ENCODE measurements at regions not wholly inside any gene's neighbourhood (a gene's known extent, or its start where the extent isn't known, plus 50 kb on each side); places are given as distances from the start of the nearest gene placed in this dataset.
A peak's percentile ranks its signal among the peaks of the same experiment; 100 is the strongest.

GRCh38 chr1:182244451-182244850, 147.1 kb downstream of the GLUL start:
- no peak for TF ChIP-seq CTCF (conservative IDR thresholded peaks at IDR 0.05; ENCODE audit: low read length)
- no peak overlapping the region for H3K4me3 ChIP-seq (ENCODE audit: low read length)
- no peak for DNase-seq (ENCODE audit: low read depth)

- H3K4me3 ChIP-seq (ENCODE audit: low read length), result no peak overlapping the region
- DNase-seq (ENCODE audit: low read depth), result no peak
- TF ChIP-seq CTCF (conservative IDR thresholded peaks at IDR 0.05; ENCODE audit: low read length), result no peak
Measured at GRCh38 chr1:182242641-182243040, 148.9 kb downstream of the GLUL start.

- no peak for DNase-seq (ENCODE audit: low read depth)
Measured at GRCh38 chr1:182240085-182240484, 151.5 kb downstream of the GLUL start.

GRCh38 chr1:182238421-182238820, 153.2 kb downstream of the GLUL start:
- H3K4me3 ChIP-seq (ENCODE audit: low read length), result no peak overlapping the region
- DNase-seq (ENCODE audit: low read depth), result no peak
- no peak for TF ChIP-seq CTCF (conservative IDR thresholded peaks at IDR 0.05; ENCODE audit: low read length)

More at GRCh38 chr1:182240085-182240484, 151.5 kb downstream of the GLUL start:
- no peak for TF ChIP-seq CTCF (conservative IDR thresholded peaks at IDR 0.05; ENCODE audit: low read length)
- H3K4me3 ChIP-seq (ENCODE audit: low read length), result no peak overlapping the region

- no peak overlapping the region for H3K4me3 ChIP-seq (ENCODE audit: low read length)
- TF ChIP-seq CTCF (conservative IDR thresholded peaks at IDR 0.05; ENCODE audit: low read length), result no peak
Measured at GRCh38 chr1:182237329-182237728, 154.3 kb downstream of the GLUL start.

GRCh38 chr1:182236651-182237077, 154.9 kb downstream of the GLUL start:
- DNase-seq (ENCODE audit: low read depth), result no peak
- no peak overlapping the region for H3K4me3 ChIP-seq (ENCODE audit: low read length)
- TF ChIP-seq CTCF (conservative IDR thresholded peaks at IDR 0.05; ENCODE audit: low read length), result no peak

More at GRCh38 chr1:182237329-182237728, 154.3 kb downstream of the GLUL start:
- DNase-seq (ENCODE audit: low read depth), result no peak

GRCh38 chr1:182235952-182236650, 155.5 kb downstream of the GLUL start:
- DNase-seq (ENCODE audit: low read depth), result peak; percentile 37
- no peak for TF ChIP-seq CTCF (conservative IDR thresholded peaks at IDR 0.05; ENCODE audit: low read length)

More at GRCh38 chr1:182235952-182236650, 155.5 kb downstream of the GLUL start:
- no peak overlapping the region for H3K4me3 ChIP-seq (ENCODE audit: low read length)

Measured in AG10803 (cell line).